ENCODE measurements at regions not wholly inside any gene's neighbourhood (a gene's known extent, or its start where the extent isn't known, plus 50 kb on each side); places are given as distances from the start of the nearest gene placed in this dataset.

DNA sequence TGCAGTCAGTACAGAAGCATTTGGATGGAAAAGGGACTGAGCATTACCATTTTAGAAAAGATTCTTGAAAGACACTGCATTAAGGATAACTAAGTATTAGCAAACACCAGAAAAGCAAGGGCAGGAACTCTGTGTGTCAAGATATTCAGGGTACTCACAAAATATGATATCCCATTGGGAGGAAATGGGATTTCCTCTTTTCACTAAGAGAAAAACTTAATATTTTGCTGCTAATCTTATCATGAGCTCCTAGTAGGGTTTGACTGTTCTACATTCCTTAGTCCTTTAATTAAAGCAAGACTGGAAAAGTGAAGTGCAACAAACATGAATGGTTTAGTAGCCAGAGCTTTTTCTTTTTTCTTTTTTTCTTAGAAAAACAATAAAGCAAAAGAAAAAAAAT lies 305.9 kb upstream of the ADGRL4 start:
- no peaks in the 10 kb centered on the region for H3K9me3 Mint-ChIP-seq
- Histone ChIP-seq H3K4me3 (ENCODE audit: low read length) (no peak overlapping the region), H3K9ac (ENCODE audit: extremely low read depth, low read length, poor library complexity, severe bottlenecking) (no peak overlapping the region), H3K36me3 (ENCODE audit: control insufficient read depth, insufficient read depth, low read length) (no peaks in the 10 kb centered on the region), H3K27me3 (ENCODE audit: control insufficient read depth, insufficient read depth, low read length, poor library complexity, severe bottlenecking) (no peaks in the 10 kb centered on the region), H3K9me3 (ENCODE audit: control insufficient read depth, low read length) (no peaks in the 10 kb centered on the region), H3K27ac (ENCODE audit: low read depth, low read length) (no peak overlapping the region), H3K4me1 (ENCODE audit: control insufficient read depth, insufficient read depth, low read length) (no peaks in the 10 kb centered on the region)
- H3K4me1 Mint-ChIP-seq = peaks cover 2% of the 10 kb centered on the region
- H3K27ac Mint-ChIP-seq = no peak overlapping the region
- H3K4me3 Mint-ChIP-seq = no peak overlapping the region
- no peaks in the 10 kb centered on the region for H3K27me3 Mint-ChIP-seq (ENCODE audit: insufficient read depth)
- no peaks in the 10 kb centered on the region for H3K36me3 Mint-ChIP-seq (ENCODE audit: low read depth)
- no peak for TF ChIP-seq CTCF (conservative IDR thresholded peaks at IDR 0.05)
- no peak for DNase-seq

DNA sequence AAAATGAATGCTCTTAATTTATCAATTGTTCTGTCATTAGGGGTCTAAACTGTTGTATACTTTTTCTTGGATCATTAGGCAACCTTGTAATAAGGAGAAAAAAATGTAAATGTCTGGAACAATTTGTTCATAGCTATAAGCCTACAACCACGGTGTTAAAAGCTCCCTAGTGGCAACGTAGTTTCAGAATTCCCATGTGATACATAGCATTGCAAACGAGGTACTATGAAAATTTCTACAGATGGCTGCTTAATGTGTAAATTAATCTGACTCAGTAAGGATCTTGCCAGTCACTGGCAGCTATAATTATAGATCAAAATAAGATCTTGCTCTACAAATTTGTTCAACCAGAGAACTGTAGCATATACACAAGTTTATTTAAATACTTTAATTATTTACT lies 304.1 kb upstream of the ADGRL4 start:
- Mint-ChIP-seq H3K27ac (no peak overlapping the region), H3K4me1 (peaks cover 2% of the 10 kb centered on the region), H3K36me3 (ENCODE audit: low read depth) (no peaks in the 10 kb centered on the region), H3K27me3 (ENCODE audit: insufficient read depth) (no peaks in the 10 kb centered on the region), H3K4me3 (no peak overlapping the region), H3K9me3 (no peaks in the 10 kb centered on the region)
- Histone ChIP-seq H3K9ac (ENCODE audit: extremely low read depth, low read length, poor library complexity, severe bottlenecking) (no peak overlapping the region), H3K9me3 (ENCODE audit: control insufficient read depth, low read length) (no peaks in the 10 kb centered on the region), H3K27ac (ENCODE audit: low read depth, low read length) (no peak overlapping the region), H3K4me3 (ENCODE audit: low read length) (no peak overlapping the region), H3K4me1 (ENCODE audit: control insufficient read depth, insufficient read depth, low read length) (no peaks in the 10 kb centered on the region), H3K36me3 (ENCODE audit: control insufficient read depth, insufficient read depth, low read length) (no peaks in the 10 kb centered on the region), H3K27me3 (ENCODE audit: control insufficient read depth, insufficient read depth, low read length, poor library complexity, severe bottlenecking) (no peaks in the 10 kb centered on the region)
- WGBS, 2 experiments (ENCODE audit: insufficient coverage in 1 of 2, insufficient read length in 1 of 2) = 89% methylated on average over 3 of the region's 3 CpGs; no CpG with 5 or more reads in 1 of the 2 experiments
- no peak for TF ChIP-seq CTCF (conservative IDR thresholded peaks at IDR 0.05)
- DNase-seq = no peak

DNA sequence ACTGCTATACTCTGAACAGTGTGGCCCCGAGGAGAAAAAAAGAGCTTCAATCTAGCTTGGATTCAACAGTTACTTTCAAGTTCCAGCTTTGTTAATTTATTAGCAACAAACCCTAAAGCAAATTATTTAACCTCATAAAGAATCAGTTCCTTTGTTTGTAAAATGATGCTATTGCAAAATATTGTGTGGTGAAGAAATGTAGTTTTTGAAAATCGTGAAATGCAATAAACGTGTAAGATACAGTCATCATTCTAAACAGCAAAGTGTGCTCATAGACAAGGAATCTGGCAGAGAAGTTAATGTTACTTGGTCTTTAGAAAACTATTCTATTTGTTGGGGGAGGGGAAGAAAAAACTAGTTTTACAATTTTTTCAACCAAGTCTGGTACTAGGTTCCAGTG lies 297.6 kb upstream of the ADGRL4 start:
- Histone ChIP-seq H3K4me3 (ENCODE audit: low read length) (no peak overlapping the region), H3K9ac (ENCODE audit: extremely low read depth, low read length, poor library complexity, severe bottlenecking) (no peak overlapping the region), H3K27me3 (ENCODE audit: control insufficient read depth, insufficient read depth, low read length, poor library complexity, severe bottlenecking) (no peaks in the 10 kb centered on the region), H3K27ac (ENCODE audit: low read depth, low read length) (no peak overlapping the region), H3K9me3 (ENCODE audit: control insufficient read depth, low read length) (no peaks in the 10 kb centered on the region), H3K36me3 (ENCODE audit: control insufficient read depth, insufficient read depth, low read length) (no peaks in the 10 kb centered on the region), H3K4me1 (ENCODE audit: control insufficient read depth, insufficient read depth, low read length) (no peaks in the 10 kb centered on the region)
- Mint-ChIP-seq H3K27me3 (ENCODE audit: insufficient read depth) (no peaks in the 10 kb centered on the region), H3K4me3 (no peak overlapping the region), H3K4me1 (peaks cover 3% of the 10 kb centered on the region), H3K36me3 (ENCODE audit: low read depth) (no peaks in the 10 kb centered on the region), H3K27ac (no peak overlapping the region), H3K9me3 (no peaks in the 10 kb centered on the region)
- TF ChIP-seq CTCF (conservative IDR thresholded peaks at IDR 0.05) = no peak
- DNase-seq = no peak
- WGBS, 2 experiments (ENCODE audit: insufficient coverage in 1 of 2, insufficient read length in 1 of 2) = 93 to 100% methylated on average over 2 to 3 of the region's 3 CpGs

All from endodermal cell (in vitro differentiated cells).